Fibroblast of pulmonary artery (primary cell): ENCODE measurements at regions not wholly inside any gene's neighbourhood (a gene's known extent, or its start where the extent isn't known, plus 50 kb on each side); places are given as distances from the start of the nearest gene placed in this dataset.

Experiments
- DNase-seq: peaks from one replicate; pipeline ENCODE4 v3.0.0-alpha.2; 2010; ENCODE audit warnings: low read depth
- H3K4me3 ChIP-seq: replicated peaks from 2 replicates; pipeline ENCODE4 v1.5.1; 2011; ENCODE audit warnings: low read depth, mild to moderate bottlenecking, control low read depth, low read length, moderate library complexity
- CTCF ChIP-seq: IDR thresholded peaks from 2 replicates; pipeline ENCODE4 v1.5.1; 2011; ENCODE audit warnings: mild to moderate bottlenecking, control low read depth, low read length, inconsistent platforms; ENCODE audit errors: missing control alignments

GRCh38 chr13:55566334-55566733 is 1574.4 kb upstream of the PRR20A start:
- no peak for TF ChIP-seq CTCF
- H3K4me3 ChIP-seq, result no peak overlapping the region
- no peak for DNase-seq

GRCh38 chr13:55566779-55567178 is 1573.9 kb upstream of the PRR20A start:
- H3K4me3 ChIP-seq, result no peak overlapping the region
- DNase-seq, result no peak
- TF ChIP-seq CTCF, result no peak

- H3K4me3 ChIP-seq, result no peak overlapping the region
- DNase-seq, result no peak
- TF ChIP-seq CTCF, result no peak
Measured at GRCh38 chr13:55567721-55568625, 1572.7 kb upstream of the PRR20A start.

GRCh38 chr13:55569082-55569481 is 1571.6 kb upstream of the PRR20A start:
- DNase-seq, result no peak
- no peak for TF ChIP-seq CTCF
- H3K4me3 ChIP-seq, result no peak overlapping the region

GRCh38 chr13:55569514-55569913 is 1571.2 kb upstream of the PRR20A start:
- H3K4me3 ChIP-seq, result no peak overlapping the region
- TF ChIP-seq CTCF, result no peak
- DNase-seq, result no peak

- DNase-seq, result no peak
- no peak overlapping the region for H3K4me3 ChIP-seq
- no peak for TF ChIP-seq CTCF
Measured at GRCh38 chr13:55570371-55570770, 1570.3 kb upstream of the PRR20A start.
